ENCODE measurements at regions not wholly inside any gene's neighbourhood (a gene's known extent, or its start where the extent isn't known, plus 50 kb on each side); places are given as distances from the start of the nearest gene placed in this dataset.

- TF ChIP-seq POLR2A (IDR thresholded peaks at IDR 0.05; ENCODE audit: low read length), result no peak
- no peak for TF ChIP-seq GATA1 (IDR thresholded peaks at IDR 0.05; ENCODE audit: low read depth, low read length)
Observed at GRCh38 chr6:137800762-137801161, 66.3 kb upstream of the TNFAIP3 start.
